ENCODE measurements at regions not wholly inside any gene's neighbourhood (a gene's known extent, or its start where the extent isn't known, plus 50 kb on each side); places are given as distances from the start of the nearest gene placed in this dataset.

DNA sequence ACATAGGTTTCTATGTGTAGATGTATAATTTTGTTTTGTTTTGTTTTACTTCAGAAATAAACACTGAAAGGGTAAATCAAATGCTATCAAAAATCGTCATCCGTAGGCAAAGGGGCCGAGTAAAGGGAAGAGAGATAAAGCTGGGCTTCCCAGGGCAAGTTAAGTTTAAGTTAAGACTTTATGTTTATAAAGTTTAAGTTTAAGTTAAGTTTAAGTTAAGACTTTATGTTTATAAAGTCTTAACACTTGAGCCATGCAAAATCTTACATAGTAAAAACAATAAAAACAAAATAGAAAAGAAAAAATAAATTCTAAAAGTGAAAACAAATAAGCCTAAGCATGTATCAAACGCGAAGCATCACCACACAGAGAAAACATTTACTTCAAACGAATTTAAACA, 216.1 kb upstream of the SYNDIG1 start:
- Histone ChIP-seq H3K27ac (no peak overlapping the region), H3K9me3 (no peaks in the 10 kb centered on the region), H3K4me1 (ENCODE audit: control insufficient read depth in 1 of 2, low read depth in 2 of 2) (no peaks in the 10 kb centered on the region), H3K27me3 (replicated peaks; ENCODE audit: insufficient read depth) (no peaks in the 10 kb centered on the region), H3K4me3 (no peak overlapping the region), H3K36me3 (no peaks in the 10 kb centered on the region)
- ATAC-seq (ENCODE audit: insufficient number of reproducible peaks, low FRiP score, low read depth) (no peak), DNase-seq (ENCODE audit: low spot score) (no peak)
- TF ChIP-seq, protein P1, sequence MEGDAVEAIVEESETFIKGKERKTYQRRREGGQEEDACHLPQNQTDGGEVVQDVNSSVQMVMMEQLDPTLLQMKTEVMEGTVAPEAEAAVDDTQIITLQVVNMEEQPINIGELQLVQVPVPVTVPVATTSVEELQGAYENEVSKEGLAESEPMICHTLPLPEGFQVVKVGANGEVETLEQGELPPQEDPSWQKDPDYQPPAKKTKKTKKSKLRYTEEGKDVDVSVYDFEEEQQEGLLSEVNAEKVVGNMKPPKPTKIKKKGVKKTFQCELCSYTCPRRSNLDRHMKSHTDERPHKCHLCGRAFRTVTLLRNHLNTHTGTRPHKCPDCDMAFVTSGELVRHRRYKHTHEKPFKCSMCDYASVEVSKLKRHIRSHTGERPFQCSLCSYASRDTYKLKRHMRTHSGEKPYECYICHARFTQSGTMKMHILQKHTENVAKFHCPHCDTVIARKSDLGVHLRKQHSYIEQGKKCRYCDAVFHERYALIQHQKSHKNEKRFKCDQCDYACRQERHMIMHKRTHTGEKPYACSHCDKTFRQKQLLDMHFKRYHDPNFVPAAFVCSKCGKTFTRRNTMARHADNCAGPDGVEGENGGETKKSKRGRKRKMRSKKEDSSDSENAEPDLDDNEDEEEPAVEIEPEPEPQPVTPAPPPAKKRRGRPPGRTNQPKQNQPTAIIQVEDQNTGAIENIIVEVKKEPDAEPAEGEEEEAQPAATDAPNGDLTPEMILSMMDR (IDR thresholded peaks at IDR 0.05), result no peak

DNA sequence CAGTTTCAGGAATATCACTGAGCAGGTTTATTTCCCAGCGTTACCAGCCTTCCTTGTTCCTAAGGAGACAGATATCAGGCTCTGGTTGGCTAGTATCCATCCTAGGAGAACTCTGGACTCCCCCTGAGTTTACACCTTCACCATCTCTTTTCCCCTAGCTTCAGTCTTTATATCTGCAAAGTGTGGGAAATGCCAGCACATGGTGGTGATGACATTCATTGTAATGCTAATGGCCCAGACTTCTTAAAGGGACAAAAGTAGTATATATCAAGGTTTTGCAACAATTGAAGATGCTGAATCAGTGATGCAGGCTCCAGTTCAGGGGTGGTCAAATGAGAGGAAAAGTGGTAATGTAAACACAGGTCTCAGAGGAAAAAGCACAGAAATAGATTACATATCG, 224.3 kb upstream of the SYNDIG1 start:
- TF ChIP-seq, protein P1 (IDR thresholded peaks at IDR 0.05), result no peak
- no peak for ATAC-seq (ENCODE audit: insufficient number of reproducible peaks, low FRiP score, low read depth)
- no peak for DNase-seq (ENCODE audit: low spot score)

GRCh38 chr20:24242763-24243162, 226.7 kb upstream of the SYNDIG1 start:
- no peak for ATAC-seq (ENCODE audit: insufficient number of reproducible peaks, low FRiP score, low read depth)
- TF ChIP-seq, protein P1 (IDR thresholded peaks at IDR 0.05), result no peak
- no peaks in the 10 kb centered on the region for H3K36me3 ChIP-seq
- DNase-seq (ENCODE audit: low spot score), result no peak
- H3K4me3 ChIP-seq, result no peak overlapping the region
- H3K4me1 ChIP-seq (ENCODE audit: control insufficient read depth in 1 of 2, low read depth in 2 of 2), result no peaks in the 10 kb centered on the region
- no peak overlapping the region for H3K27ac ChIP-seq
- H3K27me3 ChIP-seq (replicated peaks; ENCODE audit: insufficient read depth), result no peaks in the 10 kb centered on the region
- no peaks in the 10 kb centered on the region for H3K9me3 ChIP-seq

More for the DNA sequence above, 224.3 kb upstream of the SYNDIG1 start:
- H3K4me3 ChIP-seq, result no peak overlapping the region
- no peaks in the 10 kb centered on the region for H3K9me3 ChIP-seq
- H3K27ac ChIP-seq, result no peak overlapping the region
- H3K27me3 ChIP-seq (replicated peaks; ENCODE audit: insufficient read depth), result no peaks in the 10 kb centered on the region
- H3K4me1 ChIP-seq (ENCODE audit: control insufficient read depth in 1 of 2, low read depth in 2 of 2), result no peaks in the 10 kb centered on the region
- no peaks in the 10 kb centered on the region for H3K36me3 ChIP-seq

- no peak overlapping the region for H3K4me3 ChIP-seq
- no peaks in the 10 kb centered on the region for H3K36me3 ChIP-seq
- no peak for ATAC-seq (ENCODE audit: insufficient number of reproducible peaks, low FRiP score, low read depth)
- TF ChIP-seq, protein P1 (IDR thresholded peaks at IDR 0.05), result no peak
- no peaks in the 10 kb centered on the region for H3K9me3 ChIP-seq
- no peaks in the 10 kb centered on the region for H3K27me3 ChIP-seq (replicated peaks; ENCODE audit: insufficient read depth)
- H3K4me1 ChIP-seq (ENCODE audit: control insufficient read depth in 1 of 2, low read depth in 2 of 2), result no peaks in the 10 kb centered on the region
- no peak for DNase-seq (ENCODE audit: low spot score)
- H3K27ac ChIP-seq, result no peak overlapping the region
Observed at GRCh38 chr20:24241466-24241865, 228.0 kb upstream of the SYNDIG1 start.

GRCh38 chr20:24236963-24237362, 232.5 kb upstream of the SYNDIG1 start:
- Histone ChIP-seq H3K4me3 (no peak overlapping the region), H3K4me1 (ENCODE audit: control insufficient read depth in 1 of 2, low read depth in 2 of 2) (no peaks in the 10 kb centered on the region), H3K36me3 (no peaks in the 10 kb centered on the region), H3K9me3 (no peaks in the 10 kb centered on the region), H3K27ac (no peak overlapping the region), H3K27me3 (replicated peaks; ENCODE audit: insufficient read depth) (no peaks in the 10 kb centered on the region)
- TF ChIP-seq, protein P1 (IDR thresholded peaks at IDR 0.05), result no peak
- DNase-seq (ENCODE audit: low spot score) (no peak), ATAC-seq (ENCODE audit: insufficient number of reproducible peaks, low FRiP score, low read depth) (no peak)
